PC-3 (cell line): ENCODE measurements at regions not wholly inside any gene's neighbourhood (a gene's known extent, or its start where the extent isn't known, plus 50 kb on each side); places are given as distances from the start of the nearest gene placed in this dataset.
"Not testable (repeated sequence)": the region's sequence is repeated elsewhere in the genome, so short reads cannot be mapped to it uniquely, and the experiment has no call there.

Experiments
- ATAC-seq: fragments of 200-7000 bp; cut with Tn5 transposase; 2 replicates; pipeline ENCODE4 v1.9.1; 2020; ENCODE audit warnings: mild to moderate bottlenecking, moderate library complexity
- BruUV-seq: library from RNA; stranded (reverse); fragments of 400-500 nt; replicated peaks from 2 replicates; lab custom pipeline; 2021; lab: Mats Ljungman, UMichigan
- CTCF ChIA-PET: fragments of 300-600 bp; sonication (Branson Sonifier 250); formaldehyde crosslinking; loops from one replicate; lab custom pipeline; 2022; ENCODE audit warnings: antibody characterized with exemption; lab: Charles Lee
- POLR2A ChIA-PET: fragments of 300-600 bp; sonication (Branson Sonifier 250); formaldehyde crosslinking; loops from one replicate; lab custom pipeline; 2022; ENCODE audit warnings: antibody characterized with exemption; ENCODE audit not compliant: unreplicated experiment; lab: Charles Lee
- DNase-seq: peaks from one replicate; pipeline ENCODE4 v3.0.0-alpha.2; 2015
- H2AFZ ChIP-seq: fragments of 300-600 bp; sonication (generic); 2 replicates; pipeline ENCODE4 v1.6.0; 2016; ENCODE audit warnings: antibody characterized with exemption, low read length
- H3F3A ChIP-seq: fragments of 300-600 bp; sonication (generic); one replicate; pipeline ENCODE4 v1.6.0; 2017; ENCODE audit warnings: antibody characterized with exemption, low read length, control low read depth, mild to moderate bottlenecking; ENCODE audit not compliant: unreplicated experiment
- H3K27ac ChIP-seq: fragments of 300-600 bp; sonication (generic); 2 replicates; pipeline ENCODE4 v1.5.1; 2016; ENCODE audit warnings: mild to moderate bottlenecking, low read length
- H3K27me3 ChIP-seq: fragments of 300-600 bp; sonication (generic); 2 replicates; pipeline ENCODE4 v1.6.1; 2016; ENCODE audit warnings: low read length, mixed read lengths
- H3K36me3 ChIP-seq: fragments of 300-600 bp; sonication (generic); 2 replicates; pipeline ENCODE4 v1.6.1; 2016; ENCODE audit warnings: low read depth, mixed run types, low read length, mixed read lengths
- H3K4me1 ChIP-seq: fragments of 300-600 bp; sonication (generic); 2 replicates; pipeline ENCODE4 v1.5.1; 2016; ENCODE audit warnings: low read length; ENCODE audit not compliant: insufficient read depth
- H3K4me2 ChIP-seq: fragments of 300-600 bp; sonication (generic); 2 replicates; pipeline ENCODE4 v1.6.0; 2016; ENCODE audit warnings: low read length
- H3K4me3 ChIP-seq: fragments of 300-600 bp; sonication (generic); 2 replicates; pipeline ENCODE4 v1.5.1; 2016; ENCODE audit warnings: mild to moderate bottlenecking, low read length, mixed read lengths
- H3K79me2 ChIP-seq: fragments of 300-600 bp; sonication (generic); 2 replicates; pipeline ENCODE4 v1.6.1; 2017; ENCODE audit warnings: low read length, mixed read lengths
- H3K9ac ChIP-seq: fragments of 300-600 bp; sonication (generic); 2 replicates; pipeline ENCODE4 v1.6.0; 2016; ENCODE audit warnings: mild to moderate bottlenecking, low read length
- H3K9me2 ChIP-seq: fragments of 300-600 bp; sonication (generic); replicated peaks from 2 replicates; pipeline ENCODE4 v1.6.1; 2016; ENCODE audit warnings: mixed run types, low read length, mixed read lengths
- H3K9me3 ChIP-seq: fragments of 300-600 bp; sonication (generic); 2 replicates; pipeline ENCODE4 v1.6.1; 2016; ENCODE audit warnings: low read length, mixed read lengths
- H4K20me1 ChIP-seq: fragments of 300-600 bp; sonication (generic); 2 replicates; pipeline ENCODE4 v1.6.1; 2016; ENCODE audit warnings: low read length, mixed read lengths
- EZH2 ChIP-seq: fragments of 300-600 bp; sonication (generic); IDR thresholded peaks from one replicate; pipeline ENCODE4 v1.6.1; 2017; ENCODE audit warnings: antibody characterized with exemption, mild to moderate bottlenecking, low read length; ENCODE audit not compliant: unreplicated experiment
- EZH2phosphoT487 ChIP-seq: fragments of 300-600 bp; sonication (generic); IDR thresholded peaks from 2 replicates; pipeline ENCODE4 v1.6.1; 2018; ENCODE audit warnings: mild to moderate bottlenecking, antibody characterized with exemption, low read length, borderline replicate concordance
- intact Hi-C: fragments of 100-400 bp; cut with micrococcal nuclease; formaldehyde crosslinking; loops from 2 replicates; pipeline ENCODE4 v1.9.0; 2023
- TF ChIP-seq, protein P1 (sequence below): fragments of 300-600 bp; sonication (generic); conservative IDR thresholded peaks from 2 replicates; pipeline ENCODE4 v1.5.1; 2017; ENCODE audit warnings: antibody characterized with exemption, low read depth, mild to moderate bottlenecking, low read length

DNA sequence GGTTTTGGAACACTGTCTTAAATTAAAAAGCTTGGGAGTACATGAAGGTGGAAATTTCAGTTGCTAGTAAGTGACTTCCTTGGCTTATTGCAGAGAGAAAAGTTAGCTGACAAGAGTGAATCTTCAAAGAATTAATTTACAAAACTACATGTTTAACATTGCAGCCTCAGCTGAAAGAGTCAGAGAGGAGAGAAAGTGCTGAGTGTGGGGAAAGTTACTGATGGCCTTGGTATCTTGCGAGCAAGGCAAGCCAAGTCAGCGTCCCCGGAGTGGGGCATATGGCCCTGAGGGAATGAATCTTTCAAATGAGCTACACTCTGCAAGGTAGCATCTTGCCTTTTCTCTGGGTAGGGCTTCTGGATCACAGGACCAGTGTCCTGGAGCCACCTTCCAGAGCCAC, 131.3 kb downstream of the LPIN1 start:
- Histone ChIP-seq H3K9me2 (no peaks in the 10 kb centered on the region), H3K4me3 (no peak overlapping the region), H3K9ac (no peak overlapping the region), H4K20me1 (no peaks in the 10 kb centered on the region), H3K4me1 (no peaks in the 10 kb centered on the region), H3K79me2 (no peaks in the 10 kb centered on the region), H2AFZ (no peak overlapping the region), H3K9me3 (no peaks in the 10 kb centered on the region), H3K27ac (no peak overlapping the region), H3F3A (no peaks in the 10 kb centered on the region), H3K27me3 (no peaks in the 10 kb centered on the region), H3K4me2 (no peak overlapping the region), H3K36me3 (no peaks in the 10 kb centered on the region)
- DNase-seq (no peak), ATAC-seq (no peak)
- TF ChIP-seq EZH2 (no peak), EZH2phosphoT487 (no peak)
- TF ChIP-seq, protein P1, sequence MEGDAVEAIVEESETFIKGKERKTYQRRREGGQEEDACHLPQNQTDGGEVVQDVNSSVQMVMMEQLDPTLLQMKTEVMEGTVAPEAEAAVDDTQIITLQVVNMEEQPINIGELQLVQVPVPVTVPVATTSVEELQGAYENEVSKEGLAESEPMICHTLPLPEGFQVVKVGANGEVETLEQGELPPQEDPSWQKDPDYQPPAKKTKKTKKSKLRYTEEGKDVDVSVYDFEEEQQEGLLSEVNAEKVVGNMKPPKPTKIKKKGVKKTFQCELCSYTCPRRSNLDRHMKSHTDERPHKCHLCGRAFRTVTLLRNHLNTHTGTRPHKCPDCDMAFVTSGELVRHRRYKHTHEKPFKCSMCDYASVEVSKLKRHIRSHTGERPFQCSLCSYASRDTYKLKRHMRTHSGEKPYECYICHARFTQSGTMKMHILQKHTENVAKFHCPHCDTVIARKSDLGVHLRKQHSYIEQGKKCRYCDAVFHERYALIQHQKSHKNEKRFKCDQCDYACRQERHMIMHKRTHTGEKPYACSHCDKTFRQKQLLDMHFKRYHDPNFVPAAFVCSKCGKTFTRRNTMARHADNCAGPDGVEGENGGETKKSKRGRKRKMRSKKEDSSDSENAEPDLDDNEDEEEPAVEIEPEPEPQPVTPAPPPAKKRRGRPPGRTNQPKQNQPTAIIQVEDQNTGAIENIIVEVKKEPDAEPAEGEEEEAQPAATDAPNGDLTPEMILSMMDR: no peak
- no TSS peak for BruUV-seq
- intact Hi-C loops: no loop called here
- ChIA-PET POLR2A (no interaction called here), CTCF (interaction anchor here (0.6 kb wide), 1 partner anchor 182 kb away, joined by 4 read pairs; no protein-coding TSS in a partner anchor)

DNA sequence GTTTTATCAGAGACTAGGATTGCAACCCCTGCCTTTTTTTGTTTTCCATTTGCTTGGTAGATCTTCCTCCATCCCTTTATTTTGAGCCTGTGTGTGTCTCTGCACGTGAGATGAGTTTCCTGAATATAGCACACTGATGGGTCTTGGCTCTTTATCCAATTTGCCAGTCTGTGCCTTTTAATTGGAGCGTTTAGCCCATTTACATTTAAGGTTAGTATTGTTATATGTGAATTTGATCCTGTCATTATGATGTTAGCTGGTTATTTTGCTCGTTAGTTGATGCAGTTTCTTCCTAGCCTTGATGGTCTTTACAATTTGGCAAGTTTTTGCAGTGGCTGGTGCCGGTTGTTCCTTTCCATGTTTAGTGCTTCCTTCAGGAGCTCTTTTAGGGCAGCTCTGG, 138.8 kb downstream of the LPIN1 start:
- CTCF ChIA-PET, ATAC-seq, H3K27me3 ChIP-seq, H3K9ac ChIP-seq, DNase-seq, POLR2A ChIA-PET, intact Hi-C loops, H3K4me3 ChIP-seq, H3K4me1 ChIP-seq, BruUV-seq, H2AFZ ChIP-seq, H3K9me2 ChIP-seq, H3K36me3 ChIP-seq, H4K20me1 ChIP-seq, H3F3A ChIP-seq, H3K4me2 ChIP-seq, H3K79me2 ChIP-seq, H3K27ac ChIP-seq: not testable (repeated sequence)
- H3K9me3 ChIP-seq: peaks cover 15% of the 10 kb centered on the region

DNA sequence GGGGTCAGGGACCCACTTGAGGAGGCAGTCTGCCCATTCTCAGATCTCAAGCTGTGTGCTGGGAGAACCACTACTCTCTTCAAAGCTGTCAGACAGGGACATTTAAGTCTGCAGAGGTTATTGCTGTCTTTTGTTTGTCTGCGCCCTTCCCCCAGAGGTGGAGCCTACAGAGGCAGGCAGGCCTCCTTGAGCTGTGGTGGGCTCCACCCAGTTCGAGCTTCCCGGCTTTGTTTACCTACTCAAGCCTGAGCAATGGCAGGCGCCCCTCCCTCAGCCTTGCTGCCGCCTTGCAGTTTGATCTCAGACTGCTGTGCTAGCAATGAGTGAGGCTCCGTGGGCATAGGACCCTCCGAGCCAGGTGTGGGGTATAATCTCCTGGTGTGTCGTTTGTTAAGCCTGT, 140.5 kb downstream of the LPIN1 start:
- DNase-seq, CTCF ChIA-PET, H3K27me3 ChIP-seq, H4K20me1 ChIP-seq, H3K9me2 ChIP-seq, H3K79me2 ChIP-seq, POLR2A ChIA-PET, H2AFZ ChIP-seq, H3K36me3 ChIP-seq, BruUV-seq, H3K4me2 ChIP-seq, H3K27ac ChIP-seq, H3F3A ChIP-seq, H3K4me1 ChIP-seq, H3K9ac ChIP-seq, H3K4me3 ChIP-seq, intact Hi-C loops, ATAC-seq: not testable (repeated sequence)
- H3K9me3 ChIP-seq: peaks cover 15% of the 10 kb centered on the region
